Stimulated activated CD4-positive, alpha-beta T cell treated with anti-CD3 and anti-CD28 coated beads, Interleukin-15, amount 100 ng/mL, for 48 hours (primary cell): ENCODE measurements at regions not wholly inside any gene's neighbourhood (a gene's known extent, or its start where the extent isn't known, plus 50 kb on each side); places are given as distances from the start of the nearest gene placed in this dataset.

Experiments used
- DNase-seq, 2 donors: peaks; one replicate each; pipeline ENCODE4 v3.0.0-alpha.2; 2020; ENCODE audit warnings: low read depth in 2 of 2

- DNase-seq, result no peak
These were observed 497.8 kb upstream of the MYT1L start for GRCh38 chr2:2828774-2829368.

- no peak for DNase-seq
These were observed 496.7 kb upstream of the MYT1L start for GRCh38 chr2:2827761-2828221.

DNA sequence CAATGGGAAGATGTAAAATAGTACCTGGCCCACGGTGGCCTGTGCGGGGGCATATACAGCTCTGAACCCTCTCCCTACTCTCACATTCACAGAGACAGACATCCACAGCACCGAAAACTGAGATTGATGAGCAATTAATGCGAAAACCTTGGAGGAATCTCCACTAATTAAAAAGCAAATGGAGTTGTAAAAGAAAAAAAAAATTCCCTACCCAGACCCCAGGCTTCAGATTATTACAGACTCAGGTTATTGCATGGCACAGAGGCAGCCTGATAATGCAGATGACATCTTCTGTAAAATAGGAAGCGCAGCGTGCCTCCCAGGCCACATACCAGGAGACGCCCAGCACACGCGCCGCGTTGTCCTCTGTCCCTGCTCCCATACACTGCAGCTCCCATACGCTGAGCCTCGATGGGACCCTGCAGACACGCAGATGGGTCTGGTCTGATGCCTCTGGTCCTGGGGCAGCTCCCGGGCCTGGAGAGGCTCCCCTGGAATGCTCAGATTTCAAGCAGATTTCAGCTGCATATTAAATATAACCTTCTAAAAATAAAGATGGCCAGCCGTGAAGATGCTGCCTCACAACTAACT, 496.1 kb upstream of the MYT1L start:
- DNase-seq, result no peak

DNA sequence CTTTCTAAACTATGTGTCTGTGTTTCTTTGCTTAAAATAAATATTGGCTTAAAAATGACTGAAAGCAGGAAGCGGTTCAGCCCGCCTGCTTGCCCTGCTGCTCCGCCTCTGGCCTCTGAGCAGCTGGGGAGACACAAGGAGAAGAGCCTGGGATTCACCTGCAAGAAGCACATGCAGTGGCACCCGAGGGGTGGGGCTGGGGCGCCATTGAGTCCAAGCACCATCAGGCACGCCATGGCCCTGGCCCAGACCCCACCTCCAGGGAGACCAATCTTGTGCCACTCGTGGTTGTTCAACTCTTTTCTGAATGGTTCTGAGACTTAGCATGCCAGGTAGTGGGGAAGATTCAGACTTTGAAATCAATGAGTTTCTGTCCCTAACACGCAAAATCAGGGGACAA, 495.5 kb upstream of the MYT1L start:
- no peak for DNase-seq

DNA sequence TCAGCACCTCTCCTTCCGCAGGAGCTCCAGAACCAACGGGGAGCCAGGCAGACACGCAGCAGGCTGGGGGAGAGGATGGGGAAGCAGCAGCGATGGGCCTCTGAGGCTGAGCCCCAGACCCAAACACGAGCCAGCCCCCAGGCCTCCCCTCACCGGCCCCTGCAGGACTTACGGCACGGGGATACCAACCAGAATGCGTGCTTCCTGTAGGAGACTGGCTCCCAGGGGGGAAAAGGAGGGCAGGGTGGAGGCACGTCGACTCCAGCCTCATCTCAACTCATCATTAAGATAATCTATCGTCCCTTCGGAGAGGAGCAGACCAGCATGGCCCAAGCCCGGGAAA, 495.1 kb upstream of the MYT1L start:
- DNase-seq, result no peak

- no peak for DNase-seq
These were observed 494.6 kb upstream of the MYT1L start for GRCh38 chr2:2825516-2826208.

DNA sequence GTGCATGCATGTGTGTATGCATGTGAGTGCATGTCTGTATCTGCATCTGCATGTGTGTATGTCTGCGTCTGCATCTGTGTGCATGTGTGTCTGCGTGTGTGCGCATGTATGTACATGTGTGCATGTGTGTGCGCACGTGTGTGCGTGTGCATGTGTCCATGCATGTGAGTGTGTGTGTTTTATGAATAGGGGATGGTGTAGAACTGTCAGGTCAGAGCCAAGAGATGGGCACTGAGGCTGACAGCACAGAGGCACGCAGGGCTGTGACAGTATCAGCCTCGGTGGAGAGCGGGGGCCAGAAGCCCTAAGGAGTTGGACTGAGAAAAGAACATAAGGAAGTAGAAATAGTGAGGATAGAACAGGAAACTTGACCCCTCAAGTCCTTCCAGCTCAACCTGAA, 494.0 kb upstream of the MYT1L start:
- DNase-seq, result no peak

GRCh38 chr2:2824588-2824987, 493.5 kb upstream of the MYT1L start:
- no peak for DNase-seq

GRCh38 chr2:2823061-2823753, 492.1 kb upstream of the MYT1L start:
- no peak for DNase-seq

GRCh38 chr2:2822143-2822542, 491.1 kb upstream of the MYT1L start:
- no peak for DNase-seq

DNA sequence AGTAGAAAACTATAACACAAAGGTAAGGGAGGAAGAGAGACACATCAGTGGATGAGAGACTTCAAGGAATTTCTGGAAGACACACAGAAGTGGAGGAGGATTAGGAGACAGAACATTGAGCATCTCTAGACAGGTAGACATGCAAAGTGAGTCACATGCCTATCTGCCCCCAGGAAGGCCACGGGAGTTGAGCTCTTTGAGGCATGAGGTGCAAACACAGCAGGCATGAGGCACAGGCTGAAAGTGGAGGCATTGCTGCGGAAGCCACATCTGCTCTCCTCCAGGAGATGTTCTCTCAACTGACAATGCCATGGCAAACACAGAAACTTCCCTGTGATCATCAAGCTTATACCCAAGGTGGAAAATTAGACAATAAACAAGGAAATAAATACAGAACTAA, 481.6 kb upstream of the MYT1L start:
- DNase-seq, result no peak

GRCh38 chr2:2812117-2812516, 481.0 kb upstream of the MYT1L start:
- DNase-seq, result no peak

- no peak for DNase-seq
These were observed 479.4 kb upstream of the MYT1L start for GRCh38 chr2:2810504-2810903.

- no peak for DNase-seq
These were observed 478.7 kb upstream of the MYT1L start for GRCh38 chr2:2809771-2810170.

DNA sequence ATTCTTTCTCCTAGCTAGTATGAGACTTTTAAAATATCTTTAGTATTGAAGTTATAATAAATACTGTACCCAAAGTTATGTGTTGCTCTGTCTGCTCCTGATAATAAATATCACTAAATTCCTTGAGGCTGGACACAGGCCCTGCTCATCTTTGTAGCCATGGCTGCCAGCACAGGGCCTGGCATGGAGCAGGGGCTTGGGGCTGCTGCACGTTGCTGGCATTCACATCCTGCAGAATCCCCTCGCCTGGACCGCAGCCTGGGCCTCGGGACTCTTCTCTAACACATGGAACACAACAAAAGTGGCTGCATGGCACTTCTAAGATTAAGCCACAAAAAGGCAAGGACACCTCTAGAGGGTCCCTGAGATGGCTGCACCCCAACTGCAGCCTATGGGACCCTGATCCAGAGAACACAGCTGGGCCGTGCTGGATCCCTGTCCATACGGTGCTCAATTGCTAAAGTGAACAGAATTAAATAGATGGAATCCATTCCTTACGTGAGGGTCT, 477.5 kb upstream of the MYT1L start:
- DNase-seq, result no peak

DNA sequence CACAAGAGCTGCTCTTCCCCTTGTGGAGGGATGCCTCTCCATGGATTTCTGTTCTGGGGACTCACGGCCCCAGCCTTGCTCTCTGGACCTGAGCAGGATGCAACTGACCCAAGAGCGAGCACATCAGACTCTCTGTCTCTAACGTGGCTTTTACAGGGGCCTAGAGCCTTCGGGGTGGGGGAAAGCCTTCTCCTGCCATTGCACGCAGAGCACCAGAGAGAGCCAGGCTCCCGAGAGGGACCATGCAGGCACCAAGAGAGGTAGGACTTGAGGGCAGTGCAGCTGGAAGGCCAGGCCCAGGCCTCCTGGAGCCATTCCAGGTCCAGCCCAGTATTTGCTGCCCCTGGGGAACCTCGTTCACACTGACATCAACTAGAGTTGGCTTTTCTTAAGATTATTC, 475.6 kb upstream of the MYT1L start:
- no peak for DNase-seq

DNA sequence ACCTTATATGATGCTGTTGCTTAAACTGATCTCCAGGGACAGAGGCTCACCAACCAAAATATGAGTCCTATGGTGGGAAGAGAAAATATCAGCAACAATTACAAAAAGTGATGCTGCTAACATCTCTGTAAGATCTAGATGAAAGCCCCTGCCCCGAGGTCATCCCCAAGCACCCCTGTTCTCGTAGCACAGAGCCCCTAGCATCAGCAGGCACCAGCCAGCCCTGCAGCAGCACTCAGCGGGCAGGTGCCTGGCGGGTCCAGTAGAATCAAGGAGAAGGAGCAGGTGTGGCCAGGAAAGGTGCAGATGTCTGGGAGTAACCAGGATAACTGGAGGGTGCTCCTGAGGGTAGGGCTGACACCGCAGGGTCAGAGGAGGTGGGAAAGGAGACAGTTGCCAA, 474.2 kb upstream of the MYT1L start:
- no peak for DNase-seq

DNA sequence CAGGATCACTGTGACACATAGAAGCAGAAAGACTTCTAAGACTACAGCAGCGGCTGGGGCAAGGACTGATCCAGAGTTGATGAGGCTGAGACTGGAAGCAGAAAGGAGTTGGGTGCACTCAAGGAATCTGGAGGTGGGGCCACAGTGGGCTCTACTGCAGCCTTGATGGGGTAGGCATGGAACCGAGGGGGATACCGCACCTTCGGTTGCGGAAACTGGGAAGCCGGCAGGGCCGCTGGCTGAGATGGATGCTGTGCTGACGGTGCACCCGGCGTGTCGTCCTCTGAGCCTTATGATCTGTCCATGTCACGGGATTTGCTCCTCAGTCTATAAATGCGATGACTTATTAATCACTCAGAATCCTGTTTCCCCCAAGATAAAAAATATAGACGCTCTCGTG, 473.5 kb upstream of the MYT1L start:
- no peak for DNase-seq

DNA sequence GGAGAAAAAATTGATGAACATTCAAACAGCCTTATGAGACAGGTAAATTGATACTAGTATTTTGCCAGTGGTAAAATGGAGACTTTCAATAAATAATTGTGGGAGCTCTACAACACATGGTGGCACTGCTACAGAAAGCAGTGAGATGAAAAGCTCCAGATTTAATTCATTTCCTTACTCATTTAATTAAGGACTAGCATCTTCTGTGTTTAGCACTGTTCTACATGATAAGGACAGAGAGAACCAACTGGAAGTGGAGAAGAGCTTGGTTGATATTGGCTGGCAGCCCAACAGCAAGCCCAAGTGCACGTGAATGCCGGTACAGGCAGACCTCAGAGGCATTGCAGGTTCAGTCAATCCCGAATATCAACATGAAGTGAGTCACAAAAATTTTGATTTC, 470.4 kb upstream of the MYT1L start:
- no peak for DNase-seq

DNA sequence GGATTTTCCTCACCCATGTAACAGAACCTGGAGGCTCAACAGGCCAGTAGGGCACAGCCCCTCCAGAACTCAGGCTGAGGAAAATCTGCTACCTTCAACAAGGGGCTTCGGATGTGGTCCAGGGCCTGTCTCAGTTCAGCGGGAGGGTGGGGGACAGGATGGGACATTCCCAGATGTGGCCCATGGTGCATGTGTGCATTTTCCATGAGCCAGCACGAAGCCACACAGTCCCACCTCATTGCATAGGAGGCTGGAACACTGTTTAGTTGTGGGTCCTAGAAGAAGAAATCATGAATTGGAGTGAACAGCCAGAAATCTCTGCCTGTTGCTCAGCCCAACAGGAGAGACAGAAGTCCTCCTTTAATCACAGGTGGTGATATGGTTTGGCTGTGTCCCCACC, 469.6 kb upstream of the MYT1L start:
- no peak for DNase-seq

GRCh38 chr2:2800001-2800400, 468.9 kb upstream of the MYT1L start:
- no peak for DNase-seq

DNA sequence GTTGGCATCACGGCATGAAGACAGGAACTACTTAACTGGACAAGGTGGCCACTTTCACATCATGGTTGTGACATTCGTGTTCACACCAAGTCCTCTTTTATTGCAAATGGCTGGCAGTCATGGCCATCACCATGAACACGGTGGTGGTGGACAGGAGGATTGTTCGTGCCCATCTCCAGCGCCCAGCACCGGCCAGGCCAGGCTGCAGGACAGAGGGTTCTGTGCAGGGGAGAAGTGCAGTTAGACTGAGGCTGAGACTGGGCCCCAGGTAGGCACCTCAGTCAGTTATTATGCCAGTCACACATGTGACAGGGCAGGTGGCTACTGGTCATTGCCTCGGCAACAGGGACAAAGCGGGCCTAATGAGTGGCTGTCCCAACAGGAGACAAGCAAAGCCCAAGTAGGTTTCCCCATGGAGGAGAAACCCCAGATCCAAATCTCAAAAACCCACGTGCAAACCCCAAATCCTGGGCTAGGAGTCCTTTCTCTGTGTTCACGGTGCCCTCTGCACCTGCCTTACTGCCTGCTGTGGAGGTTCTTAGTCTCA, 468.1 kb upstream of the MYT1L start:
- no peak for DNase-seq

DNA sequence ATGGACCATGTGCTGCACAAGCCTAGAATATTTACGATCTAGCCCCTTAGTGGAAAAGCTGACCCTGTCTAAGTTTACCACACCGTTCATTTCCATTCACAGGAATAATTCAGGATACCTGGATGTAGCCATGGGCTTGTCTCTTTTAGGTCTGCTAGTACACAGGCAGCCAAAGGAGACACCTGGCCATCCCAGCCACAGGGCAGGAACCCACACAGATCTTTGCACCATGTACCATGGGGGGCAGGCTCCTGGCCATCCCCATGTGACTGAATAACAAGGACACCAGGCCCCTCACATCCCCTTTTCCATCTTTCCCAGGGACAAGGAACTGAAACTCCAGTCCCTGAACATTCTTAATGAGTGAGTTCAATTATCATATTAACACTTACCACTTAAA, 467.3 kb upstream of the MYT1L start:
- DNase-seq, result no peak
